ENCODE measurements at regions not wholly inside any gene's neighbourhood (a gene's known extent, or its start where the extent isn't known, plus 50 kb on each side); places are given as distances from the start of the nearest gene placed in this dataset.

GRCh38 chr11:15671216-15671615 is 556.5 kb downstream of the INSC start:
- Histone ChIP-seq H3K4me2 (replicated peaks; ENCODE audit: extremely low read depth, low read length, poor library complexity, severe bottlenecking) (no peak overlapping the region), H2AFZ (ENCODE audit: insufficient read depth, low read depth, low read length, poor library complexity, severe bottlenecking) (no peak overlapping the region), H3K27me3 (ENCODE audit: control insufficient read depth in 2 of 2, insufficient read depth in 2 of 2, low read length in 2 of 2) (no peaks in the 10 kb centered on the region), H3K79me2 (ENCODE audit: insufficient read depth, low read length) (no peaks in the 10 kb centered on the region), H3K9ac (ENCODE audit: insufficient read depth, low read length, poor library complexity, severe bottlenecking) (no peak overlapping the region), H3K4me1 (ENCODE audit: control insufficient read depth in 1 of 2, insufficient read depth in 2 of 2, low read length in 2 of 2) (no peaks in the 10 kb centered on the region), H3K36me3 (replicated peaks in 1 of 2; ENCODE audit: control insufficient read depth in 1 of 2, insufficient read depth in 2 of 2, low read length in 2 of 2) (no peaks in the 10 kb centered on the region), H4K20me1 (ENCODE audit: insufficient read depth, low read length) (no peaks in the 10 kb centered on the region), H3K4me3 (replicated peaks in 1 of 3; ENCODE audit: low read depth in 2 of 3, low read length in 3 of 3) (no peak overlapping the region), H3K9me3 (replicated peaks in 1 of 2; ENCODE audit: control insufficient read depth in 1 of 2, insufficient read depth in 1 of 2, low read length in 2 of 2) (no peaks in the 10 kb centered on the region), H3K27ac (ENCODE audit: low read depth in 1 of 2, low read length in 2 of 2) (no peak overlapping the region)
- intact Hi-C loops (cut with micrococcal nuclease): no loop called here
- H3K27me3 Mint-ChIP-seq (ENCODE audit: low read depth in 3 of 3): peaks cover 2 to 5% (median 3%) of the 10 kb centered on the region in 3 donors
- no peak overlapping the region for H3K27ac Mint-ChIP-seq
- DNase-seq: no peak
- no peak overlapping the region for H3K4me3 Mint-ChIP-seq
- TF ChIP-seq CTCF (IDR thresholded peaks at IDR 0.05): no peak
- H3K4me1 Mint-ChIP-seq: no peaks in the 10 kb centered on the region
- H3K9me3 Mint-ChIP-seq: peaks cover 3 to 9% (median 3%) of the 10 kb centered on the region in 7 donors
- no peaks in the 10 kb centered on the region for H3K36me3 Mint-ChIP-seq

- H3K36me3 ChIP-seq (replicated peaks in 1 of 2; ENCODE audit: control insufficient read depth in 1 of 2, insufficient read depth in 2 of 2, low read length in 2 of 2): no peaks in the 10 kb centered on the region
- no peak for DNase-seq
- no peaks in the 10 kb centered on the region for H4K20me1 ChIP-seq (ENCODE audit: insufficient read depth, low read length)
- no peak overlapping the region for H2AFZ ChIP-seq (ENCODE audit: insufficient read depth, low read depth, low read length, poor library complexity, severe bottlenecking)
- Mint-ChIP-seq H3K4me3 (no peak overlapping the region), H3K36me3 (no peaks in the 10 kb centered on the region), H3K27me3 (ENCODE audit: low read depth in 3 of 3) (peaks cover 3 to 5% (median 3%) of the 10 kb centered on the region in 3 donors), H3K4me1 (no peaks in the 10 kb centered on the region), H3K27ac (no peak overlapping the region), H3K9me3 (peaks cover 3 to 7% (median 6%) of the 10 kb centered on the region in 7 donors)
- H3K9ac ChIP-seq (ENCODE audit: insufficient read depth, low read length, poor library complexity, severe bottlenecking): no peak overlapping the region
- 69% methylated on average over 2 of the region's 3 CpGs for WGBS (ENCODE audit: insufficient coverage)
- intact Hi-C loops (cut with micrococcal nuclease): no loop called here
- no peak overlapping the region for H3K4me3 ChIP-seq (replicated peaks in 1 of 3; ENCODE audit: low read depth in 2 of 3, low read length in 3 of 3)
- H3K79me2 ChIP-seq (ENCODE audit: insufficient read depth, low read length): no peaks in the 10 kb centered on the region
- TF ChIP-seq CTCF (IDR thresholded peaks at IDR 0.05): no peak
- no peaks in the 10 kb centered on the region for H3K4me1 ChIP-seq (ENCODE audit: control insufficient read depth in 1 of 2, insufficient read depth in 2 of 2, low read length in 2 of 2)
- H3K27me3 ChIP-seq (ENCODE audit: control insufficient read depth in 2 of 2, insufficient read depth in 2 of 2, low read length in 2 of 2): no peaks in the 10 kb centered on the region
- no peak overlapping the region for H3K27ac ChIP-seq (ENCODE audit: low read depth in 1 of 2, low read length in 2 of 2)
- H3K4me2 ChIP-seq (replicated peaks; ENCODE audit: extremely low read depth, low read length, poor library complexity, severe bottlenecking): no peak overlapping the region
- no peaks in the 10 kb centered on the region for H3K9me3 ChIP-seq (replicated peaks in 1 of 2; ENCODE audit: control insufficient read depth in 1 of 2, insufficient read depth in 1 of 2, low read length in 2 of 2)
These were observed 558.1 kb downstream of the INSC start for GRCh38 chr11:15672825-15673224.
